HG02588 (cell line): ENCODE measurements at regions not wholly inside any gene's neighbourhood (a gene's known extent, or its start where the extent isn't known, plus 50 kb on each side); places are given as distances from the start of the nearest gene placed in this dataset.

Experiments
- ATAC-seq: cut with Tn5 transposase; IDR thresholded peaks from one replicate; pipeline ENCODE4 v1.9.1; 2021; ENCODE audit warnings: mild to moderate bottlenecking, moderate library complexity; ENCODE audit not compliant: unreplicated experiment

DNA sequence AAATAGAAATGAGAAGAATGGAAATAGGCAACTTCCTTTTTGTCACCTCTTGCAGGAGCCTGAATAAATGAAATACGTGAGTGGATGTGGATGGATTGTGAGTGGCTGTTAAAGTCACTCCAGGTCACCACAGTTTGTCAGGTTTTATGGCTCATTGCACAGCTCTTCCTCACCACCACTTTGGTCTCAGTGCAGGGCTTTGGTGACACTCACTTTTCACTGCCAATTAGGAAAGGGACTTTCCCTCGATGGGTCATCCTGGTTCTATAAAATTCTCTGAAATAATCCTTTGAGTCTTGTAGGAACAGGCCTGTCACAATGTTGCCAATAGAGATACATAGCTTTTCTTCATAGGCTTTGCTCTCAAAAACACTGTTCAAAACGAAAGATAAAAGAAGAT is 172.4 kb upstream of the C11orf87 start:
- ATAC-seq, result no peak

GRCh38 chr11:109251230-109251629 is 170.8 kb upstream of the C11orf87 start:
- ATAC-seq, result no peak

- ATAC-seq, result no peak
Observed at GRCh38 chr11:109264128-109264527, 157.9 kb upstream of the C11orf87 start.

DNA sequence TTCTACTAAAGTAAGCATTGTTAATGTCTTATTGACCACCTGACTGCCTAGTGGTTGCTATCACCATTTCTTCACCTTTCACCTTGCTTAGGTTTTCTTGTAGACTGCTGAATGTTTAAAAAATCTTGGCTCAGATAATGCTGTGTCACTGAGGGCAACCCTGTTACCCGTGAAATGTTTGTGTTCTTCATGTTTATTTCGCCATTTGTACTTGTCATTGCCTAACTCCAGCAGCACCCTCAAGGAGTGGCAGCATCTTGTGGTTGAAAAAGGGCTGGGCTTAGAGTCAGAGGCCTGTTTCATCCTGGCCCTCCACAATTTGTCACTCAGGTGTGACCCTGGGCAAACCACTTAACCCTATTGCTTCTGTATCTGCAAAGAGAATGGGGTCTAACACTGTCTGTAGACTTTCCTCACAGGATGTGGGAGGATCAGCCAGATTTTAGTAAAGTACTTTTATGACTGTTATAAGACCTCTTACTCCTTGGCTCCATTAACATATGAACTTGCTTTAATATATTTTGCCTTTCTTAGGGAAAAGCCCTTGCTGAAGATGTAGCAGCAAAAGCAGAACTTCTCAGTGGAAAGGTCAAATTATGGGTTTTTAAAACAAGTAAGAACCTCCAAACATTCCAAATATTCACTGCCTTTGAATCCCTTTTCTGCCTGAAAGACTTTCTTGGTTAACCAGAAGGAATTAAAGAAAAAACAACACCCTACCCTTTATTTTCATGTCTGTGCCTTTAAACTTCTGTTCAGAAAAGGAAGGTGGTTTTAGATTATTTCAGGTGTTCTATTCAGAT is 154.5 kb upstream of the C11orf87 start:
- no peak for ATAC-seq

GRCh38 chr11:109275931-109276330 is 146.1 kb upstream of the C11orf87 start:
- ATAC-seq, result no peak

- ATAC-seq, result no peak
Observed at GRCh38 chr11:109285465-109285864, 136.5 kb upstream of the C11orf87 start.

GRCh38 chr11:109291553-109291952 is 130.4 kb upstream of the C11orf87 start:
- ATAC-seq, result no peak

- ATAC-seq, result no peak
Observed at GRCh38 chr11:109298865-109299264, 123.1 kb upstream of the C11orf87 start.

DNA sequence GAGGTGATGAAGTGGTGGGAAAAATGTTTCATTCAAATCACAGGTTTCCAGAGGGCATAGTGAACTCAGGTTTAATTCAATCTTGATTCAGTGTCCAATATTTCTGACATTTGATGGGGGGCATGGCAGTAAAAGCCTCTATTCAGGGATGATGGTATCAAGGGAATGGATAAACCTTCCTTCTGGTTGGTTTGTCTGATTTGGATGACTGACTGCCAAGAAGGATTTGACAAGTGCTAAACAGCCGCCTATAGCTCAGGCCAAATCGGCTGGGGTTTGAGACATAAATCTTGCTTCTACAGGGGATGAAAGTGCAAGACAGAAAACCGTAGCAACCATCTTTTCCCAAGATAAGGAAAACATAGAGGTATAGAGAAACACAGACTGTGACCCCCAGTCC is 121.8 kb upstream of the C11orf87 start:
- no peak for ATAC-seq

- ATAC-seq, result no peak
Observed at GRCh38 chr11:109302591-109303334, 119.2 kb upstream of the C11orf87 start.

GRCh38 chr11:109303342-109303741 is 118.6 kb upstream of the C11orf87 start:
- ATAC-seq, result no peak

DNA sequence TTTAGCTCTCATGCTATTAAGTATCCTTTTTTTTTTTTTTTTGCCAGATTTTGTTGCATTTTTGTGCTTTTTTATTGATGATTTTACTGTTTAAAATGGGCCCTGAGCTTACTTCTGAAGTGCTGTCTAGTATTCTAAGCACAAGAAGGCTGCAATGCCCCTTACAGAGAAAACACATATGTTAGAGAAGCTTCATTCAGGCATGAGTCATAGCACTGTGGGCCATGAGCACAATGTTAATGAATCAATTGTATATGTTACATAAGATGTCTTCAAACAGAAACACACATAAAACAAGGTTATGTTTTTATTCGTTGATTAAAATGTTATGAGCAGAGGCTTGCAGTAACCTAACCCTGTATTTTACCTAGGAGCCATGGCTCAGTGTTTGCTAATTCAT is 117.8 kb upstream of the C11orf87 start:
- ATAC-seq, result no peak

- no peak for ATAC-seq
Observed at GRCh38 chr11:109305009-109305408, 117.0 kb upstream of the C11orf87 start.

DNA sequence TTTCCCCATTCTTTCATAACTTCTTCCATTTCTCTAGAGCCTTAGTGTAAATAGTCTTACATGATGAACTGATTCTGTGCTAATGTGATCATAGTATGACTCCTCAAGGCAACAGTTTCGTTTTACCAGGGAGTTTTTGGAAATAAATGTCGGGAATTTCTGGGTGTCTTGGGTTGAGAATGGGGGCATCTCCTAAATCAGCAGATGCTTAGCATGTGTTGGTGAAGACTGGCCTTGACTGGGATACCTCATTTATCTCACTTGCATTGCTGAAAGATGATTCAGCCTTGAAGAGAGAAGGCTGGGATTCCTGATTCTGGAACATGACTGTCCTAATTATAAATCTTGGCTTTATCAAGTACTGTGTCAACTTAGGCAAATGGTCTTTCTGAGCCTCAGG is 115.7 kb upstream of the C11orf87 start:
- no peak for ATAC-seq

DNA sequence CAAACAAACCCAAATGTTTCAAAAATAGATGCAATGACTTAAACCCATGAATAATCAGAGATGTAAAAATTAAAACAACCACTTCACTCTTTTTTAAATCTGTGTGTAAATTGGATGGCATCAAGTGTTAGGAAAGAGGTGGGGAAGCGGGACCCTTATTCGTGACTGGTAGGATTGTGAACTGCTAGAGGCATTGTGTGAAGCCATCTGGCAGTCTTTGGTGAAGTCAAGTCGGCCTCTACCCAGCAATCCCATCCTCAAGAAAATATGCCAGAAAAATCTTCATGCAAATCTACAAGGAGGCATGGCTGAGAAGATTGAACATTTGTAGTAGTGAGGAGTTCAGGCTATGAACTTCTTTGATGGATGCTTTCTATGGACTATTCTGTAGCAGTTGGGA is 114.6 kb upstream of the C11orf87 start:
- no peak for ATAC-seq

- ATAC-seq, result no peak
Observed at GRCh38 chr11:109308551-109308950, 113.4 kb upstream of the C11orf87 start.

GRCh38 chr11:109309153-109309552 is 112.8 kb upstream of the C11orf87 start:
- no peak for ATAC-seq

- ATAC-seq, result no peak
Observed at GRCh38 chr11:109317726-109318125, 104.3 kb upstream of the C11orf87 start.

DNA sequence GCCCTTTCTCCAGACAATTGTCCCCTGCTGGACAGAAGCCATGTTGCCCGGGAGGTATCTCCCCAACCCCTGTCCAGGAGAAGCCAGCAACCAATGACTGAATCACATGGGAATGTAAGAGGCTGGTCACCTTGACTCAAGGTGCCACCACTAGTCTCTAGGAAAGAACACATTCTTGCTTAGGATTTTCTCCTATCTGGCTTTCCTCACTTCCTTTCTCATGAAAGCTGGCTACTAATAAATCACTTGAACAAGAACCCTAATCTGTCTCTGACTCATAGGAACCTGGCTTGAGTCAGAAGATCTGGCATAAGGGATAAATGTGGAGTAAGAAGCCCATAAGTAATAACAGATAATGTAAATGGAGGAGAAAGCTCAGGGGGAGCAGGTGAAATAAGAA is 101.4 kb upstream of the C11orf87 start:
- no peak for ATAC-seq

DNA sequence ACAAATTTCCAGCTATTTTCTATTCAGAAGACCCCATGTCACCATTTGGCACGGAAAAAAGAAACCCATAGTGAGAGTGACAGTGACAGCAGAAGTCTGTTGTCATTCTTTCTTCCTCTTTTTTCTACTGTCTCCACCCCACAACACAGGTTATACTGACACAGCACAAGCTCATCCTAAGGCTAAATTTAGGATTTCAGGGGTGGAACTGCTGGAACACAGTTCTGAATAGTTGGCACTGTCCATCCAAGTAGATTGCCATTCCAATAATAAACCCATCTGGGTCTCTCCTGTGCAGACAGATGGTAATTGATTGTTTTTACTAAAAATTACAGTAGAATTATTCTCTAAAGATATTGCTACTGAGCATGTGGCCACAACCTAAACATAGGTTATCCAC is 95.2 kb upstream of the C11orf87 start:
- ATAC-seq, result no peak

GRCh38 chr11:109329716-109330115 is 92.3 kb upstream of the C11orf87 start:
- no peak for ATAC-seq

DNA sequence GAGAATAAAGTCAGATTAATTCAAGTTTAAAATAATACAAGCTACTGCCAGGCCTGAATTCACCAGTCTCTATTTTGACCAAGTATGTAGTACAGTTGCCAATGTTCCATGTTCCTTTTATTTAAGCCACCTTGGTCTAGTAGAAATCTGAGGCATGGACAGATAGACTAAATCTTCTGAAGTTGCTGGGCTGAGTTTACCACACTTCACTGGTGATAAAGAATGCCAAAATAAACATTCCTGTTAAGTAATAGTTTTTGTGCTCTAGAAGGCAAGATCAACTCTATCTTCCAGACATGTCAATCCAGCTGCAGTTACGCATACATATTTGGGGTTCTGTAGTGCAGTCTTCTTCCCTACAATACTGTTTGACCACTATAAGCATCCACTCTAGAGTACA is 83.9 kb upstream of the C11orf87 start:
- ATAC-seq, result no peak
